Activated naive CD8-positive, alpha-beta T cell treated with anti-CD3 and anti-CD28 coated beads for 36 hours (primary cell): ENCODE measurements at regions not wholly inside any gene's neighbourhood (a gene's known extent, or its start where the extent isn't known, plus 50 kb on each side); places are given as distances from the start of the nearest gene placed in this dataset.

Source experiments
- DNase-seq: peaks from one replicate; pipeline ENCODE4 v3.0.0; 2021
- H3K27ac Mint-ChIP-seq: one replicate; pipeline ENCODE4 v1.8.0; 2022; ENCODE audit warnings: mild to moderate bottlenecking, moderate library complexity, mixed read lengths
- H3K27me3 Mint-ChIP-seq: one replicate; pipeline ENCODE4 v1.8.0; 2022; ENCODE audit warnings: mild to moderate bottlenecking, mixed read lengths
- H3K36me3 Mint-ChIP-seq: one replicate; pipeline ENCODE4 v1.8.0; 2021; ENCODE audit warnings: mild to moderate bottlenecking, mixed read lengths
- H3K4me1 Mint-ChIP-seq: one replicate; pipeline ENCODE4 v1.8.0; 2021; ENCODE audit warnings: mixed read lengths
- H3K4me3 Mint-ChIP-seq: one replicate; pipeline ENCODE4 v1.8.0; 2022; ENCODE audit warnings: mild to moderate bottlenecking, moderate library complexity, mixed read lengths
- H3K9me3 Mint-ChIP-seq: one replicate; pipeline ENCODE4 v1.8.0; 2022; ENCODE audit warnings: mixed read lengths

GRCh38 chr17:71522383-71522782 lies 598.4 kb upstream of the SOX9 start:
- Mint-ChIP-seq H3K4me3 (no peak overlapping the region), H3K4me1 (no peaks in the 10 kb centered on the region), H3K27me3 (no peaks in the 10 kb centered on the region), H3K9me3 (peaks cover 7% of the 10 kb centered on the region), H3K27ac (no peak overlapping the region), H3K36me3 (no peaks in the 10 kb centered on the region)
- no peak for DNase-seq

GRCh38 chr17:71527311-71527710 lies 593.5 kb upstream of the SOX9 start:
- H3K4me3 Mint-ChIP-seq: no peak overlapping the region
- H3K27ac Mint-ChIP-seq: no peak overlapping the region
- H3K9me3 Mint-ChIP-seq: peaks cover 9% of the 10 kb centered on the region
- no peaks in the 10 kb centered on the region for H3K36me3 Mint-ChIP-seq
- H3K27me3 Mint-ChIP-seq: no peaks in the 10 kb centered on the region
- H3K4me1 Mint-ChIP-seq: no peaks in the 10 kb centered on the region
- no peak for DNase-seq

DNA sequence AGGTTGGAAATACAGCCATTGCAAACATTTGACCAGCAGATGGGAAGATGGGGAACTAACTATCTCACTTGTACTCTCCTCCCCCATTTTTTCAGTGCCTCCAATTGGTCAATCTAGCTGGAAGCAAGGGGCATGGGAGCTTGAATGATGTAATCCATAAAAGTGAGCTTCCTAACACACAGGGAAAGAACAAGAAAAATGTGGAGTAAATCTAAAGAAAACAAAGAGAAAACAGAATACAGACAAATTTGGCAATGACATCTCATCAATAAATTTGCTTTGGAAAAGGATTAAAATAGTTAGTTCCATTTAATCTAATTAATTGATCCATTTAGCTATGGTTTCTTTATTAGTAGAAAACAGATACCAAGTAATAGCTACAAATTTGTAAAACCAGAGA lies 592.6 kb upstream of the SOX9 start:
- no peak for DNase-seq
- no peaks in the 10 kb centered on the region for H3K27me3 Mint-ChIP-seq
- no peaks in the 10 kb centered on the region for H3K36me3 Mint-ChIP-seq
- no peak overlapping the region for H3K4me3 Mint-ChIP-seq
- H3K27ac Mint-ChIP-seq: no peak overlapping the region
- no peaks in the 10 kb centered on the region for H3K4me1 Mint-ChIP-seq
- peaks cover 12% of the 10 kb centered on the region for H3K9me3 Mint-ChIP-seq

DNA sequence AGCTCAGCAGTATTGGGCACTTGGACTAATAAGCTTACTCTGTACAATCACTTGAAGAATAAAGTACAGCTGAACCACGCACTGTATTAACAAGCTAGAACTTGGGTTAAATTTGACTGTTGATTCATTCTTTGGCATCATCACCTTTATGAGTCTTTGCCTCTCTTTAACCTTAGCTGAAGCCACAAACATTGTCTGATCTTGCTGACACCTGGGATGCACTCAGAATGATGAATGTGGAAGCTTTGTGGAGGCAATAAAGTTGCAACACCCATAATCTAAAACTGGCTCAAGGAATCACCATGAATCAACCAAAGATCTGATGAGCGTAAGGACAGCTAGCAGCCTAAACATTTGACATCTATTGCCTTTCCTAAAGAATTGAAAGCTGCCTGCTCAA lies 590.6 kb upstream of the SOX9 start:
- no peaks in the 10 kb centered on the region for H3K36me3 Mint-ChIP-seq
- no peak for DNase-seq
- no peak overlapping the region for H3K4me3 Mint-ChIP-seq
- no peaks in the 10 kb centered on the region for H3K27me3 Mint-ChIP-seq
- H3K9me3 Mint-ChIP-seq: peaks cover 8% of the 10 kb centered on the region
- H3K27ac Mint-ChIP-seq: no peak overlapping the region
- H3K4me1 Mint-ChIP-seq: no peaks in the 10 kb centered on the region

GRCh38 chr17:71535321-71535720 lies 585.5 kb upstream of the SOX9 start:
- Mint-ChIP-seq H3K9me3 (peaks cover 5% of the 10 kb centered on the region), H3K27ac (no peak overlapping the region), H3K4me1 (no peaks in the 10 kb centered on the region), H3K27me3 (peaks cover 3% of the 10 kb centered on the region), H3K4me3 (no peak overlapping the region), H3K36me3 (no peaks in the 10 kb centered on the region)
- no peak for DNase-seq

DNA sequence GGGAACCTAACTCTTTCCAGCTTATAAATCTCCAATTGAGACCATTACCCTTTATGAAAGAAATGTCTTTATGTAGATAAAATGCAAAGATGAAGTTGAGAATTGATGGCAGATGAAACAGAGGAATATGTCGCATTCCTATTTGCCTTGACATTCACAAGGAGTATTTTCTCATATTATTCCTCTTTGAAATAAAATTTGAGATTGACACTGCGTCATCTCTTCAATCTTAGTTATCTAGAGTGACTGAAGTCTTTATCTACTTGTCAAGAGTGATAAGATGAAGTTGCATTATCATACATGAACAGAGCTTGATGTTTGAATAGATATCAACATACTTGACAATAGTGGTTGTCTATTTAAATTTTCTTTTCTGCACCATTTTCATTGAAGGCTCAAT lies 574.4 kb upstream of the SOX9 start:
- H3K36me3 Mint-ChIP-seq: no peaks in the 10 kb centered on the region
- peaks cover 2% of the 10 kb centered on the region for H3K9me3 Mint-ChIP-seq
- no peak for DNase-seq
- no peak overlapping the region for H3K27ac Mint-ChIP-seq
- H3K4me3 Mint-ChIP-seq: no peak overlapping the region
- H3K4me1 Mint-ChIP-seq: no peaks in the 10 kb centered on the region
- H3K27me3 Mint-ChIP-seq: no peaks in the 10 kb centered on the region

DNA sequence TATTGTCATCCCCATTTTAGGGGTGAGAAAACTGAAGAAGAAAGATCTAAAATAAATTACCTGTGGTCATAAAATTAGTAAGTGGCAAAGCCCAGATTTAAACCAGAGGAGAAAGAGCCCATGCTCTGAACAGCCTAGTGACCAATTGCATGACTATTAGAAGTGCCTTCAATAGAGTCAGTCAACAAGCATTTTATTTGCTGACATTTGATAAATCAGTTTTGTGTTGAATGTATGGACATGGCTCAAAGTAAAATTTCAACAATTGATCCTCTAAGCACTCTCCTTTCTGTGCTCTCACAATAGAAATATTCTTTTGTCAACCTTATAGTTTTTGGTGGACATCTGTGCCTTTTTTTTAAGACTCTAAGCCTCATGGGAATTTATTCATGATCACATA lies 572.9 kb upstream of the SOX9 start:
- Mint-ChIP-seq H3K4me1 (no peaks in the 10 kb centered on the region), H3K4me3 (no peak overlapping the region), H3K36me3 (no peaks in the 10 kb centered on the region), H3K9me3 (peaks cover 2% of the 10 kb centered on the region), H3K27me3 (no peaks in the 10 kb centered on the region), H3K27ac (no peak overlapping the region)
- DNase-seq: no peak

- Mint-ChIP-seq H3K4me3 (no peak overlapping the region), H3K4me1 (no peaks in the 10 kb centered on the region), H3K27me3 (no peaks in the 10 kb centered on the region), H3K9me3 (peaks cover 2% of the 10 kb centered on the region), H3K27ac (no peak overlapping the region), H3K36me3 (no peaks in the 10 kb centered on the region)
- no peak for DNase-seq
Measured at GRCh38 chr17:71548540-71549190, 572.2 kb upstream of the SOX9 start.

DNA sequence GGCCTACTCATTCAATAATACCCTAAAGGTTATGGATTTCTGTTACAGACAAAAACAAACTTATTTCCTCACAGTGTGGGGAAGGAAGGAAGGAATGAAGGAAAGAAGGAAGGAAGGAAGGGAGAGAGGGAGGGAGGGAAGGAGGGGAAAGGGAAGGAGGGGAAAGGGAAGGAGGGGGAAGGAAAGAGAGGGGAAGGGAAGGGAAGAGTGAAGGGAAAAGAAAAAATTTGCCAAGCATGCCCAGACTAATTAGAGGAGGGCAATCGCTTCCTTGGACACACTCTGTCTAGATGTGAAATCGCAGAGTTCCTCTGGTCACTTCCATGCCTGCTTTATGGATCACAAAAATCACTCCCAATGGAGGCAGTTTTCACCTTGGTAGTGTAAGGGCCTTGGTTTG lies 570.1 kb upstream of the SOX9 start:
- no peak for DNase-seq
- peaks cover 2% of the 10 kb centered on the region for H3K9me3 Mint-ChIP-seq
- H3K4me3 Mint-ChIP-seq: no peak overlapping the region
- no peaks in the 10 kb centered on the region for H3K4me1 Mint-ChIP-seq
- no peaks in the 10 kb centered on the region for H3K27me3 Mint-ChIP-seq
- no peaks in the 10 kb centered on the region for H3K36me3 Mint-ChIP-seq
- H3K27ac Mint-ChIP-seq: no peak overlapping the region

DNA sequence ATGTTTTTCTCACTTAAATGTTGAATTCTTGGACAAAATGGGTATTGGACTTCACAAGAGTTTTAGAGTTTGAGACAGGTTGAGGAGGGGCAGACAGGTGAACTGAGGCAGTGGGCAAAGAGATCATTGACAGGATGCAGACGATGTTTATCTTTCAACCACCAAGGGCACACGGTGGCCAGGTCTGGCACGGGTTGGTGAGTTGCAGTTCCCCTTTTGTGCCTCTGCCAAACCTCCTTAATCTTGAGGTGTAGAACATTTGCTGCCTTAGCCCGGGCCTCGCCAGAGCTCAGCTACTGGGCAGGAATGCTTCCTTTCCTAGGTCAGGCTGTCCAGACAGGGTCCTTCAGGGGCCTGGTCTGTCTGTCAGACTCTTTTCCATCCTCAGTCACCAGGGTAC lies 567.4 kb upstream of the SOX9 start:
- H3K4me1 Mint-ChIP-seq: no peaks in the 10 kb centered on the region
- H3K27ac Mint-ChIP-seq: no peak overlapping the region
- DNase-seq: no peak
- H3K27me3 Mint-ChIP-seq: no peaks in the 10 kb centered on the region
- H3K4me3 Mint-ChIP-seq: no peak overlapping the region
- H3K9me3 Mint-ChIP-seq: peaks cover 2% of the 10 kb centered on the region
- H3K36me3 Mint-ChIP-seq: no peaks in the 10 kb centered on the region

DNA sequence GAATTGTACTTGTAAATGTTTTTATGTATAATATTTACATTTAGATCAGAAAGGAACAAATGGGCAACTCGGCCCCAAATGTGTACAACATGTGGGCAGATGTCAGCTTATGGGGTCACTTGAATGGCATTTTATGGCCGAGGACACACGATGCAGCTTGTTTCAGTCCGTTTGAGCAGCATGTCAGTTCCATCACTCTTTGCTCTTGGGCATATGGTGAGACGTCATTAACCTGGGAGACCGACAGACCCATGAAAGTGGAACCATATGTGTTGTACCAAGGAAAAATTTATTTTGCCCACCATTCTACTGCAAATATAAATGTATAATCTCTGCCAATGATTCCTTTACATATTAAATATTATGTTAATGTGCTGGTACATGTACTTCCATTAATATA lies 561.9 kb upstream of the SOX9 start:
- DNase-seq: no peak
- Mint-ChIP-seq H3K4me1 (no peaks in the 10 kb centered on the region), H3K9me3 (no peaks in the 10 kb centered on the region), H3K27me3 (no peaks in the 10 kb centered on the region), H3K4me3 (no peak overlapping the region), H3K36me3 (no peaks in the 10 kb centered on the region), H3K27ac (no peak overlapping the region)

DNA sequence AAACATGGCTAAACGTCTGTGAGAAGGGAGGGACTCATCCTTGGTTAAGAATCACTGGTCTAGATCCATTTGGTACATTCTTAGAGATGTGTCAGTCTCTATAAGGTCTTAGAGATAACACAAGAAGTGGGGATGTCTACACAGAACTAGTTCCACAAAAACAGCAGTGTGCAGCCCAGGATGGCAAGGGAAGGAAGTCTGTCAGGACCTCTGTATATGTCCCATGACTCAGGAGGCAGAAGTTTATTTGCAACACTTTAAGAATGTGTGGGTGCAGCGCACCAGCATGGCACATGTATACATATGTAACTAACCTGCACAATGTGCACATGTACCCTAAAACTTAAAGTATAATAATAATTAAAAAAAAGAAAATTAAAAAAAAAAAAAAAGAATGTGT lies 548.5 kb upstream of the SOX9 start:
- no peak for DNase-seq
- H3K9me3 Mint-ChIP-seq: no peaks in the 10 kb centered on the region
- no peak overlapping the region for H3K4me3 Mint-ChIP-seq
- H3K27me3 Mint-ChIP-seq: no peaks in the 10 kb centered on the region
- H3K27ac Mint-ChIP-seq: no peak overlapping the region
- H3K36me3 Mint-ChIP-seq: no peaks in the 10 kb centered on the region
- no peaks in the 10 kb centered on the region for H3K4me1 Mint-ChIP-seq

DNA sequence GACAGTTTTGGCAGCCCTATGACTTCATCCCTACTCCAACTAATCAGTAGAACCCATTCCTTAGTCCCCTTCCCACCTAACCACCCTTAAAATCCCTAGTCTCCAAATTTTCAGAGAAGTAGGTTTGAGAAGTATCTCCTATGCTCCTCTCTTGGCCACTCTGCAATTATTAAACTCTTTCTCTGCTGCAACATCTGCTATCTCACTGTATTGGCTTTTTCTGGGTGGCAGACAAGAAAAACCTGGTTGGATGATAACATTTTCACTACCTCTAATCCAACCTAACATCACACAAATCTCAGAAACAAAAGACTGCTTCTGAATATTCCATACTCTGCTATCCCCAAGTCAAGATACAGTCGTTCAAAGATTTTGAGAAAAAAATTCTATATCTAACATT lies 542.4 kb upstream of the SOX9 start:
- peaks cover 3% of the 10 kb centered on the region for H3K9me3 Mint-ChIP-seq
- H3K36me3 Mint-ChIP-seq: no peaks in the 10 kb centered on the region
- H3K4me1 Mint-ChIP-seq: no peaks in the 10 kb centered on the region
- H3K27ac Mint-ChIP-seq: no peak overlapping the region
- H3K4me3 Mint-ChIP-seq: no peak overlapping the region
- no peak for DNase-seq
- H3K27me3 Mint-ChIP-seq: no peaks in the 10 kb centered on the region

DNA sequence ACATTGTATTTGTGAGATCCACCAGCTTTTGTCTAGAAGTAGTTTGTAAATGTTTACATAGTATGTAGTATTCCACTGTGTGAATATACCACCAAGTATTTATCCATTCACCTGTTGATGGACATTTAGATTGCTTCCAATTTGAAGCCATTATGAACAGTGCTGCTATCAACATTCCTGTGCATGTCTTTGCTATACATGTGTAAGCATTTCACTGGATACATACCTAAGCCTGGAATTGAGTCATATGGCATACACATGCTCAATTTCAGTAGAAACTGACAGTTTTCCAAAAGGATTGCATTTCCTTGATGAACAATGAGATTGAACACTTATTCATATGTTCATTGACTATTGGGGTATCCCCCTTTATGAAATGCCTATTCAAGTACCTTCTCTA lies 540.6 kb upstream of the SOX9 start:
- H3K27me3 Mint-ChIP-seq: no peaks in the 10 kb centered on the region

GRCh38 chr17:71585540-71585939 lies 535.3 kb upstream of the SOX9 start:
- no peak for DNase-seq
- no peak overlapping the region for H3K4me3 Mint-ChIP-seq
- H3K27ac Mint-ChIP-seq: no peak overlapping the region
- no peaks in the 10 kb centered on the region for H3K4me1 Mint-ChIP-seq
- no peaks in the 10 kb centered on the region for H3K36me3 Mint-ChIP-seq
- H3K27me3 Mint-ChIP-seq: no peaks in the 10 kb centered on the region
- H3K9me3 Mint-ChIP-seq: no peaks in the 10 kb centered on the region

More for the DNA sequence above, 540.6 kb upstream of the SOX9 start:
- no peak overlapping the region for H3K4me3 Mint-ChIP-seq
- DNase-seq: no peak
- H3K4me1 Mint-ChIP-seq: no peaks in the 10 kb centered on the region
- no peak overlapping the region for H3K27ac Mint-ChIP-seq
- peaks cover 3% of the 10 kb centered on the region for H3K9me3 Mint-ChIP-seq
- no peaks in the 10 kb centered on the region for H3K36me3 Mint-ChIP-seq

DNA sequence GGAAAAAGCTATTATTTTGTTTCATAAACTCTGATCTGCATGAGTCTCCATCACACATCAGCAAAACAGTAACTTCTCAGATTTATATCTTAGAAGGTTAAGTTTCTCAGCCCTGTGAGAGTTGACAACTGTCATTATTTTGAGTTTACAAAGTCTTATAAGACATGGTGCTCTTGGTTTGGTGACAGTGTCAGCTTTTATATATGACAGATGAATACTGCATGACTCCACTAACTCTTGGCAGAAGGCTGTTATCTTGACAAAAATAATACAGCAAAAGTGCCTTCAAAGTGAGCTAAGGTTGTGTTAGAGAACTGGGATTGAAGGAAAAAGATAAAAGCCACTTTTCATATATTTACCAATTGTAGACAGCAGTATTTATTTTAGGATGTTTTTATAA lies 528.4 kb upstream of the SOX9 start:
- Mint-ChIP-seq H3K9me3 (no peaks in the 10 kb centered on the region), H3K27me3 (no peaks in the 10 kb centered on the region), H3K27ac (no peak overlapping the region), H3K4me3 (no peak overlapping the region), H3K4me1 (no peaks in the 10 kb centered on the region), H3K36me3 (no peaks in the 10 kb centered on the region)
- no peak for DNase-seq

- no peaks in the 10 kb centered on the region for H3K9me3 Mint-ChIP-seq
- H3K27ac Mint-ChIP-seq: no peak overlapping the region
Measured at GRCh38 chr17:71593078-71593477, 527.7 kb upstream of the SOX9 start.

More at GRCh38 chr17:71593078-71593477, 527.7 kb upstream of the SOX9 start:
- Mint-ChIP-seq H3K4me1 (no peaks in the 10 kb centered on the region), H3K4me3 (no peak overlapping the region), H3K36me3 (no peaks in the 10 kb centered on the region), H3K27me3 (no peaks in the 10 kb centered on the region)
- no peak for DNase-seq
